ENCODE measurements at regions not wholly inside any gene's neighbourhood (a gene's known extent, or its start where the extent isn't known, plus 50 kb on each side); places are given as distances from the start of the nearest gene placed in this dataset.

- TF ChIP-seq ZNF274 (IDR thresholded peaks at IDR 0.05; ENCODE audit: low read depth, low read length) (no peak), SUZ12 (IDR thresholded peaks at IDR 0.05; ENCODE audit: extremely low read depth, insufficient read depth, insufficient read length) (no peak), YY1 (IDR thresholded peaks at IDR 0.05; ENCODE audit: insufficient read depth, insufficient read length) (no peak)
Observed at GRCh38 chr1:4214826-4215225, 314.8 kb upstream of the C1orf174 start.

Measured in NT2/D1 (cell line).